K562 (cell line): ENCODE measurements at regions not wholly inside any gene's neighbourhood (a gene's known extent, or its start where the extent isn't known, plus 50 kb on each side); places are given as distances from the start of the nearest gene placed in this dataset.

Experiments used
- C11orf30 ChIP-seq: fragments of 450-650 bp; IDR thresholded peaks from 2 replicates; pipeline ENCODE4 v1.6.1; 2016; ENCODE audit warnings: low read depth, mild to moderate bottlenecking
- HDAC2 ChIP-seq: fragments of 450-650 bp; IDR thresholded peaks from 2 replicates; pipeline ENCODE4 v1.6.1; 2016; ENCODE audit warnings: mild to moderate bottlenecking
- KDM4B ChIP-seq, 2 experiments: fragments of 450-650 bp in 1 of 2; sonication (generic) in 1 of 2; IDR thresholded peaks; 2 replicates each; pipeline ENCODE4 v1.6.1; 2016 to 2017; ENCODE audit warnings: borderline replicate concordance in 2 of 2, antibody characterized with exemption in 1 of 2, low read depth in 1 of 2, mild to moderate bottlenecking in 1 of 2
- MTA1 ChIP-seq: fragments of 450-650 bp; IDR thresholded peaks from 2 replicates; pipeline ENCODE4 v1.6.1; 2017; ENCODE audit warnings: borderline replicate concordance
- NRF1 ChIP-seq, 2 experiments: fragments of 450-650 bp; IDR thresholded peaks in 1 of 2; conservative IDR thresholded peaks in 1 of 2; 2 replicates each; pipeline ENCODE4 v1.6.1; 2014; ENCODE audit warnings: mild to moderate bottlenecking in 2 of 2
- PHB2 ChIP-seq: fragments of 450-650 bp; IDR thresholded peaks from 2 replicates; pipeline ENCODE4 v1.6.1; 2017; ENCODE audit warnings: low read depth
- RBM39 ChIP-seq: fragments of 200-400 bp; formaldehyde crosslinking; optimal IDR thresholded peaks from 2 replicates; pipeline ENCODE3; 2018; ENCODE audit warnings: low read depth, low read length
- SFPQ ChIP-seq: fragments of 200-400 bp; formaldehyde crosslinking; IDR thresholded peaks from 2 replicates; pipeline ENCODE4 v1.6.1; 2017; ENCODE audit warnings: mild to moderate bottlenecking, low read depth, low read length, moderate library complexity
- USF1 ChIP-seq: sonication (generic); formaldehyde crosslinking; IDR thresholded peaks from 2 replicates; pipeline ENCODE4 v1.9.0; 2022; ENCODE audit warnings: mild to moderate bottlenecking, missing genetic modification reagents
- ZFP91 ChIP-seq: sonication (generic); formaldehyde crosslinking; IDR thresholded peaks from 2 replicates; pipeline ENCODE4 v1.8.0; 2022; ENCODE audit warnings: mild to moderate bottlenecking, missing genetic modification reagents
- ZNF184 ChIP-seq: sonication (generic); formaldehyde crosslinking; IDR thresholded peaks from 2 replicates; pipeline ENCODE4 v1.5.0; 2020; ENCODE audit warnings: missing genetic modification reagents
- ZNF263 ChIP-seq: sonication (generic); formaldehyde crosslinking; IDR thresholded peaks from 2 replicates; pipeline ENCODE4 v1.8.0; 2022; ENCODE audit warnings: mild to moderate bottlenecking, missing genetic modification reagents, borderline replicate concordance
- ZNF695 ChIP-seq: fragments of 450-650 bp; formaldehyde crosslinking; IDR thresholded peaks from 2 replicates; pipeline ENCODE4 v1.4.0; 2020; ENCODE audit warnings: mild to moderate bottlenecking, moderate library complexity
- ZNF764 ChIP-seq: fragments of 250-450 bp; sonication (Bioruptor Pico); IDR thresholded peaks from 2 replicates; pipeline ENCODE4 v1.4.0; 2020; ENCODE audit warnings: low read depth, mild to moderate bottlenecking, moderate library complexity
- TF ChIP-seq, protein P1 (sequence below): fragments of 250-450 bp; sonication (Bioruptor Pico); IDR thresholded peaks from 2 replicates; pipeline ENCODE4 v1.5.1; 2021; ENCODE audit warnings: mild to moderate bottlenecking
- TF ChIP-seq, protein P2 (sequence below): fragments of 450-650 bp; formaldehyde crosslinking; IDR thresholded peaks from 2 replicates; pipeline ENCODE4 v1.4.0; 2022; ENCODE audit warnings: missing genetic modification characterization

- TF ChIP-seq PHB2, result no peak
- TF ChIP-seq RBM39, result no peak
- TF ChIP-seq USF1 (CRISPR knock-in tag), result no peak
- peak; percentile 24; the same call in 1 of the 2 replicates for TF ChIP-seq ZNF263 (CRISPR knock-in tag)
- TF ChIP-seq SFPQ, result no peak
- no peak for TF ChIP-seq ZFP91 (CRISPR knock-in tag)
- no peak for TF ChIP-seq ZNF764 (CRISPR knock-in tag)
- TF ChIP-seq, protein P1, sequence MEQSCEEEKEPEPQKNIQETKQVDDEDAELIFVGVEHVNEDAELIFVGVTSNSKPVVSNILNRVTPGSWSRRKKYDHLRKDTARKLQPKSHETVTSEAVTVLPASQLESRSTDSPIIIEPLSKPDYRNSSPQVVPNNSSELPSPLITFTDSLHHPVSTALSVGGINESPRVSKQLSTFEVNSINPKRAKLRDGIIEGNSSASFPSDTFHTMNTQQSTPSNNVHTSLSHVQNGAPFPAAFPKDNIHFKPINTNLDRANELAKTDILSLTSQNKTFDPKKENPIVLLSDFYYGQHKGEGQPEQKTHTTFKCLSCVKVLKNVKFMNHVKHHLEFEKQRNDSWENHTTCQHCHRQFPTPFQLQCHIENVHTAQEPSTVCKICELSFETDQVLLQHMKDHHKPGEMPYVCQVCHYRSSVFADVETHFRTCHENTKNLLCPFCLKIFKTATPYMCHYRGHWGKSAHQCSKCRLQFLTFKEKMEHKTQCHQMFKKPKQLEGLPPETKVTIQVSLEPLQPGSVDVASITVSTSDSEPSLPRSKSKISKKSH, result no peak
- peak; percentile 71; the same call in 1 of the 2 replicates for TF ChIP-seq MTA1
- TF ChIP-seq HDAC2, result peak; percentile 67
- peak; percentile 72 to 75 for TF ChIP-seq NRF1 (conservative IDR thresholded peaks at IDR 0.05 in 1 of 2, IDR thresholded peaks at IDR 0.05 in 1 of 2)
- no peak for TF ChIP-seq ZNF184 (CRISPR knock-in tag)
- TF ChIP-seq KDM4B (IDR thresholded peaks at IDR 0.05; ENCODE audit: borderline replicate concordance in 2 of 2, low read depth in 1 of 2), result 0 out of 4 replicates have a peak, but pooled peaks of 1 of the 2 experiments have one; percentile 59
- TF ChIP-seq ZNF695 (CRISPR knock-in tag), result no peak
- peak; percentile 84 for TF ChIP-seq C11orf30
- TF ChIP-seq, protein P2, sequence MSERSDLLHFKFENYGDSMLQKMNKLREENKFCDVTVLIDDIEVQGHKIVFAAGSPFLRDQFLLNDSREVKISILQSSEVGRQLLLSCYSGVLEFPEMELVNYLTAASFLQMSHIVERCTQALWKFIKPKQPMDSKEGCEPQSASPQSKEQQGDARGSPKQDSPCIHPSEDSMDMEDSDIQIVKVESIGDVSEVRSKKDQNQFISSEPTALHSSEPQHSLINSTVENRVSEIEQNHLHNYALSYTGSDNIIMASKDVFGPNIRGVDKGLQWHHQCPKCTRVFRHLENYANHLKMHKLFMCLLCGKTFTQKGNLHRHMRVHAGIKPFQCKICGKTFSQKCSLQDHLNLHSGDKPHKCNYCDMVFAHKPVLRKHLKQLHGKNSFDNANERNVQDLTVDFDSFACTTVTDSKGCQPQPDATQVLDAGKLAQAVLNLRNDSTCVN (CRISPR knock-in tag), result 0 out of 2 replicates have a peak, but pooled peaks have one; percentile 77
Measured at GRCh38 chr21:38120984-38121855, 135.6 kb upstream of the KCNJ15 start (continued).
